Skeletal muscle cell (primary cell): ENCODE measurements at regions not wholly inside any gene's neighbourhood (a gene's known extent, or its start where the extent isn't known, plus 50 kb on each side); places are given as distances from the start of the nearest gene placed in this dataset.

Experiments used
- DNase-seq: peaks from one replicate; pipeline ENCODE4 v3.0.0-alpha.2; 2010; ENCODE audit warnings: low read depth
- H3K4me3 ChIP-seq: 2 replicates; pipeline ENCODE4 v1.5.1; 2011; ENCODE audit warnings: low read depth, mild to moderate bottlenecking, control low read depth, low read length, moderate library complexity

DNA sequence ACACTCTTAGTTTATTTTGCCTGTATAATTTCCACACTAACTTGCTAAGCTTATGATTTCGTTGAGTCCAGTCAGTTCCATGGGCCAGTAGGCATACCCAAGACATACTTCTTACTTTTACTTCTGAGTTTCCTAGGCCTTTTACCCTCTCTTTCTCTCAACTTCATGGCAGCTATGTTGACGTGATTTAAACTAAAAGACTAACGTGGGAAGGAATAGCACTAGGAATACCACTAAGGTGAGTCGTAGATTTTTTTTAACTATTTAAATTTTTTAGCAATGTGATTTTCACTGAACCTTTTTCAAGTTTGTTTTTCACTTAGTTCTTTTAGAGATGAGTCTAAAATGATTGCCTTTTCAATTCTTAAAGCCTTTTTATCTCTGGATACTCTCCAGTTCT lies 793.5 kb upstream of the NOVA1 start:
- H3K4me3 ChIP-seq, result no peak overlapping the region
- peak; percentile 19 for DNase-seq

DNA sequence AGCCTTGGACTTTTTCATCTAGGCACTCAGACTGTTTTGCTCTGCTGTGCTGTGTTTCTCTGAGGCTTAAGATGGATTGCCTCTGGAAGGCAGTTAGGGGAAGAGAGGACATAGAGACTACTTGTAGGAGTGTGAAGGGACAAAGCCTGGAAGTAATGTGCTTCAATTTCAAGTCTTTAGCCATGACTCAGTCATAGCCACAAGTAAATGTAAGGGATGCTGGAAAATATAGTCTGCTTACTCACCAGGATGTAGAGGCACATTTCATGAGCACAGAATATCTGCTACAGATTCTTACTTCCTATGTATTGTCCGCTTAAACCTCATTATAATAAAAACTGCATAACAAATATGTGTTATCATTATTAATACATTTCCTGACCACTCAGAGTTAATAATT lies 794.3 kb upstream of the NOVA1 start:
- DNase-seq, result peak; percentile 51

DNA sequence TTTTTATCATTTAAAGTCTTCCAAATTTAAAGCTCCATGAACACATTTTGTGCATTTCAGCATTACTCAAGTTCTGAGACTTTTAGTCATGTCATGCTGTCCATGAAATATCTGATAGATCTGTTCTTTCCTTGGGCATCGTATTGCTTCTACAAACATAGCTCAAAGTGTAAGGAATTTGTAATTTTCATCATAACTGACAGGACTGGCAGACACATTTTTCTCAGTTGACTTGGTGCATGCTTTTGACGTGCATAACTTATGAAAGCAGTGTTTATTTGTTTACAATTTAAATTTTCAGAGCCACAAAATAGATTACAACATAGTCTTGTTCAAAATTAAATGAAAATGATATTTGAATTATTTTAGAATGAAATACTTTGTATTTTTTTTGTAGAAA lies 812.1 kb upstream of the NOVA1 start:
- no peak overlapping the region for H3K4me3 ChIP-seq
- DNase-seq, result no peak

More for the DNA sequence above, 794.3 kb upstream of the NOVA1 start:
- no peak overlapping the region for H3K4me3 ChIP-seq

DNA sequence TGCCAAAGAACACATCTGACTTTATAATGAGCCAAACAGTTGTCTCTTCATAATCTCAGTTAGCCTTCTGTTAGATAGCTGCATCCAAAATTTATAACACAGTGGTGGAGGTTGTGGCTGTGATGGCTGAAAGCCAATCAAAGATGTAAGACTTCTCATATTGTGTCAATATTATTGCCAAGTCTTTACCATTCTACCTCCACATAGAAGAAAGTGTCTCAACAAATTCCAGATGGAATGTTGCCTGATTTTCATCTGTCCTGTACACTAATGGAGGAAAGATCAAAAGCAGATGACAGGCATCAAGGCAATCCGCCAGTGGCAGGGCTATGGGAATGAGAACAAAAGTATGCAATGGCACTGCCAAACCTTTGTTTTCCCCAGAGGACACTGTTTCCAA lies 813.1 kb upstream of the NOVA1 start:
- no peak overlapping the region for H3K4me3 ChIP-seq
- no peak for DNase-seq

DNA sequence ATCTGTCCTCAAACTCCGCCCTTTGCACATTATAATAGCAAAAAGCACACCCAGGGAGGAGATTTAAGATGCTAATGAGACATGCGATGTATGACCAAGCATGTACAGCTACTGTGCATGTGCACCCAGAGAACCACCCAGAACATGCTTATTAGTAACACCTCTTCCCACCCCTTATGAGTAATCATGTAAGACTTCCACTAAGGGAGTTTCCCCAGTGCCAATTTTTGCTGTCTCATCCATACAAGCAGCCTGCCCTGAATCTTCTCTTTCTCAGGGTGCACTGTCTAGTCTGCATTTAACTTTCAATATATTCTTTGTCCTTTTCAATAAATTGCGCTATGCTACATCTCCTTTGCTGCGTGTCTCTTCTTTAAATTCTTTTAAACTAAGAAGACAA lies 830.0 kb upstream of the NOVA1 start:
- H3K4me3 ChIP-seq, result no peak overlapping the region
- DNase-seq, result peak; percentile 59

DNA sequence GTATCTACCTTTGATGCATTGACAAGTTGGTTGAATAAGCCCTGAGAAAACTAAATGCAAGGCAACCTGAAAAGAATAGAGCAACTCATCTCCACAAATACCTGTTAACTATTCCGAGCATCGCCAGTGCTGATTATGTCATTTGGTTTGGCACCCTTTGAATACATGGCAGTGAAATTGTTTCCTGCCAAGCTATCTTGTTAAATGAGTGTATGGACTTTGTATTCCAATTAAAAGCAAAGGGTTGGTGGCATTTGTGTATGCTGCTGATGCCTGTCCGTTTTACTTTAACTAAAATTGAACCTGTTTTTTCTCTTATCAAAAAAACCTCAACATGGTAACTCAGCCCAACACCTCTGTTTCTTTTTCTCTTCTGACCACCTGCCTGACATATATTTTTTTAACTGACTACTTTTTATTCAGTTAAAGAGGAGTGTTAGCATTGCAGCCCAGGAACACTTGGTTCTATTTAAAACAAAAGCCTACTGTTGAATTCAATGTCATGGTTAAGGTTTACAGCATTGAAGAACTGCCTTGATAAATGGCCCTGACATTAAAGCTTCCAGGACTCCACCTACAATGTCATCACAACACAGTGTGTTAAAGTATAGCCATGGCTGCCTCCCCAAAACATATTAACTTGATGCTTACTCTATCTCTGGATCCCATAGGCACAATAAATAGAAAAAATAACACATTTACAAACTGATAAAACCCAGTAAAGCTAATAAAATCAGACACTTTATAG lies 838.3 kb upstream of the NOVA1 start:
- no peak overlapping the region for H3K4me3 ChIP-seq
- DNase-seq, result no peak

DNA sequence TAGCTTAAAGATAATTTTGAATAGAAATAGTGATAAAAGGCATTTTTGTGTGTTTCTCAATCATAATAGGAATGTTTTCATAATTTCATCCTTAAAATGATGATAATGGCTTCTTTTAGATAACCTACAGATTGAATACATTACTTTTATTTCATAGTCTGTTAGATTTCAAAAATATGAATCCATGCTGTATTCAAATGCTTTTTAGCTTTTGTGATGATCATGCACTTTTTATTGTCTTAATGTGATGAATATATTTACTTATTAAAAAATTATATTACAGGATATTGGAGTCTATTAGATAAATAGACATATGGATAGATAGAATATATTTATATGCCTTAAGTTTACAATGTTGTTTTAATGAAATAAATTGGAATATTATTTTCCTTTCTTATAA lies 886.8 kb upstream of the NOVA1 start:
- DNase-seq, result no peak
- no peak overlapping the region for H3K4me3 ChIP-seq

DNA sequence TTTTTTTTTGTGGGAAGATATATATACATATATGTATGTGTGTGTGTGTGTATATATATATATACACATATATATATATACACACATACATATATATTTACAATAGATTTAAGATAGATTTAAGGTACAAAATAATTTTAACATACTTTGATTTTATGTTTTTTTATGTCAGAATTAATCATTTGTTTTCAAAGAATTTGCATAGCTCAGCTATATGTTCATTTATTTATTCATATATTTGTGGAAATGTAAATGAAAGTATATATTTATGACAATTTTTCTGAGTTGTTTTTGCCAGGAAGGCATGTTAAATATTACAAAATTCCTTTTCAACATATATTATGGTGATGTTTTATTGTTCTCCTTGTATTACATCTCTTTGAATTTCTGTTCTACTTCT lies 887.4 kb upstream of the NOVA1 start:
- DNase-seq, result no peak
- no peak overlapping the region for H3K4me3 ChIP-seq

DNA sequence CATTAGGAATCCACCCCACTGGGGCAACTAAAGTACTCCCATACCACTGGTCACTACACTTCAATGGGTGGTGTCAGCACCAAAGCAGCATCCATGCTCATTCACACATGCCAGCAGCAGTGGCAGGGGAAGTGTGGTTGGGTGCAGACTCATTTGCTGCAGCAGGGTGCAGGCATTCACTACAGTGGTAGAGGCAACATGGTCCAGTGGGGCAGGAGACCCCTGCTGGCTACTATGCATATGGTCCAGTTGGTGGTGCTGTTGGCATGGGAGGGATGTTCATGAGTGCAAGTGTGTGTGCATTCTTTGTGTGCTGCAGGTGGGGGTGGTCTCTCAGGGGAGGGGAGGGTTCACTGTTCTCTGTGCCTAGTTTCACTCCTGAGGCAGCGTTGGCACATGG lies 908.4 kb upstream of the NOVA1 start:
- H3K4me3 ChIP-seq, result no peak overlapping the region
- DNase-seq, result no peak

DNA sequence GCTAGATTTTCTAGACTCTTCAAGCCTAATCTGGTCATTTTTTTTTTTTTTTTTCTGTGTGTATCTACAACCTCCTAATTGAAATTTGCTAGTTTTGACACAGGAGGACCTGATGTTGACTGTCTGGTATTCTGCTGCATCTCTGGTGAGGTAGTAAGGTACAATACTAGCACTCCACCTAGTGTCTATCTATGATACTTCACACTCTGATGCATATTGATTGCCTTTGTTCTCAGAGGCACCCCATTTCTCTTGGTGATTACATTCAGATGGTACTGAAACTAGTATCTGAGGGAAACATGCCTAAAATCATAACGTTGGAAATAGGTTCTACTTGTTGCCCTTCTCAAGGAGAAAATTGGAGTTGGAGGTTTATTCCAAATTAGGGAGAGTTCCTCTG lies 930.5 kb upstream of the NOVA1 start:
- no peak overlapping the region for H3K4me3 ChIP-seq
- DNase-seq, result peak; percentile 19

DNA sequence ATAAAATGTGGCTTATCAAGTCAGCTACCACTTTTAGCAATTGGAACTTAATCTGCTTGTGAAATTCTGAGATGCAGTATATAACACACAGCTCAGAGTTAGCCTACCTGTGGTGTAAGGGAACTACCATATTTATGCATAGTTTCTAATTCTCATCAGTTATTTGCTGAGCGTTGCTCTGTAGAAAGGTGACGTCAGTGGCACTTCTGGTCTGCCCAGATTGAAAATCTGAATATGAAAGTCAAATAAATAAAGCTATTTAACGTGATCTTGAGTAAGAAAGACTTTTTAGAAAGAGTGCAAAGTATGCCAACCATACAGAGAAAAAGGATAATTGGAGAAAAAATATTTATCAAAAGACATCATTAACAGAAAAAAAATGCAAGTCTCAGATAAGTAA lies 938.9 kb upstream of the NOVA1 start:
- no peak for DNase-seq
- H3K4me3 ChIP-seq, result no peak overlapping the region

DNA sequence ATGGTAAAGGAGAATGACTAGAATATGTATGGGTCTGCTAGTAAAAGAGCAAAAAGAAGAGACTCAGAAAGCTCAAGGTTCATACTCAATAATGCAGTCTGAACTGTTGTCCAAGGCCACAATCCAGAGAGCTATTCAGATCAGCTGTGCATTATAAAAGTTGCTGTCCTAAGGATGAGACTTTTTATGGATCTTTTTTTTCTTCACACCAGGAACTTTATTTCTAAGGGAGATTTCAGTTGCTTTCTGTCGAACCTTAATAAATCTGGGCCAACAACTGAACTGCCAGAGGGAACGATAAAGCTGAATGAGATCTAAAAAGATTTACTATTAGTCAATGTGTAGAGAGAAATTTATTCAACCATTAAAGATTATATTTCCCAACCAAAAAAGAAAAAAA lies 948.3 kb upstream of the NOVA1 start:
- no peak overlapping the region for H3K4me3 ChIP-seq

DNA sequence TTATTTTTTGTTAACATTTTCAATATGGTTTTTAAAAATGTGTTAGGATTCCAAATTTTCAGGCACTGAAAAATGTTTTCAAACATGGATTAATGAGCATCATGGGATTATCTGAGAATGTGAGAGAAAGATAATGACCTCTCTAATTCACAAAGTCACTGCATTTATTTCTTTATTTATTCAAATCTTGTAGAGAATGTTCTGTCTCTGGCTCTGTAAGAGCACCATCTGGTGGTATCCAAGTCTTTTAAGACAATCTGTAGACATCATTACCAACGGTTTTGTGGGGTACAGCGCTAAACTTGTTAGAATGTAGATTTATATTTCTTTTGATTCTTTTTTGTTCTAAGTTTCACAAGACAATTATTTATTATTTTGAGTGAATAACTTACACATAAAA lies 956.0 kb upstream of the NOVA1 start:
- no peak overlapping the region for H3K4me3 ChIP-seq
- no peak for DNase-seq

More for the DNA sequence above, 948.3 kb upstream of the NOVA1 start:
- no peak for DNase-seq

DNA sequence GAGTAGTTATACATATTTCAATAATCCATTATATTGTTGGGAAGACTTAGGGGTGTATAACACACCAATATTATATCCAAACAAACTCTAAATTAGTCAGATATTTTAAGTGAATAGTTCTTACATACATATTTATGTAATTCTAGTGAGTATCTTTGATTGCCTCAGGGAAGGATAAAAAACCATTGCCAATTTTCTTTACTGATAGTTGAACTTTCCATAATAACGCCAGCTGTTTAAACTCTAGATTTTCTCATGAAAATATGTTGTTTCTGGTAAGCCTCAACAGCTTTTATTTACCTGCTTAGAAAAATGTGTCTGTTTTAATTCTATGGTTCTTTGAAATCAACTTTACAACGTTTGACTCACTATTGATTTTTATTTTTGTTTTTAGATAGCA lies 959.6 kb upstream of the NOVA1 start:
- no peak overlapping the region for H3K4me3 ChIP-seq

DNA sequence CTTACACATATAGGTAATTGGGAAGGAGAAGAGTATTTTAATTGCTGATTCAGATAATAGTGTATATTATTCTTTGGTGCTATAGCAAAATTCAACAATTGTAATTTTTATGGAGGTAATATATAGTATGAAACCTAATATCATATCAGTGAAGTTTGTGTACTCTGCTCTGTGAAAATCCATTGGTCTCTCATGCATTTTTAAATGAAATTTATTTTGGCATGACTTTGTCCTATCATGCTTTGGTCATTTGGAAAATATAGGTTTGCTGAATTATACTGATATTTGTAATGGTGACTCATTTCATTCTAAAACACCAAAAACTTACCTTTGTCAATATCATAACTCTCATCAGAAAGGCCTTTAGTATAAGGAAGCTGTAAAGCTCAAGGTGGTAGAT lies 962.0 kb upstream of the NOVA1 start:
- DNase-seq, result no peak
- no peak overlapping the region for H3K4me3 ChIP-seq

More for the DNA sequence above, 959.6 kb upstream of the NOVA1 start:
- no peak for DNase-seq

DNA sequence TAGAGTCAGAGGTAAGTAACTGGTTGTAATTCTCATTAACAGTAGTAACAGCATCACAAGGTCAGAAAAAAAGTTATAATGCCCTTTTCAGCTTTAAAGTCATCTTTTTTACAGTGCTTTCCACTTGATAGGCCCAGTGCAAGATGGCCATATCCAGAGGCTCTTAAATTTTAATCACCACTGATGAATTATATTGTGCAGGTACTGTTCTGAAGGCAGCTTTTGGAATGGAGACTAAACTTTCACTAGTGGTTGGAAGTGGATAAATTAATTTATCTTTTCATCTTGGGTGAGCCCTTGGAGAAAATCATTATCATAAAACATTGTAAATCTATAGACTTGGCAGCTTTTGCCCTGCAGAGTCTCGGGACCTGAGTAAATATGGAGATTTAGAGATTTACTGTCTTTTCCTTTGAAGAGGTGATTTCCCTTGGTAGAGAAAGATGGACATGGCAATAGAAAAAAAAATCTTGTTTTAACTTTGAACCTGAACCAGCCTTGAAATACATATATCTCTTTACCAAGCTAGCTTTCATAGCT lies 969.1 kb upstream of the NOVA1 start:
- no peak for DNase-seq
- no peak overlapping the region for H3K4me3 ChIP-seq

DNA sequence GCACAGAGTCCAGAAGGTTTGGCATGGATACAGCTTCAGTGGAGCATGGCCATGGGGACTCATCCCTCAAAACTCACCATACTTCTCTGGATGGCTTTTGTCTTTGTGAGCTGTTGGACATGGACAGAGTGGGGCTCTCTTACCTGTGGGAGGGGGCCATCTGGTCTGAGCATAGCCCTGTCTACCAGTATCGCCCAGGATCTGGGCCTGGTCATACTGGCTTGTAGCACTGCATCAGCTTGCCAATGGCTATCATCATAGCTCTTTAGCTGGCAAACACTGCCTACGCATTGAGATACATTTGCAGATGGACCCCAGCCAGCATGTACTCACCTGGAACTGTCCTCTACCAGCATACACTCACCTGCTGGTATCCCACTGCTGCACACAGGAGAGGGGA lies 975.2 kb upstream of the NOVA1 start:
- no peak for DNase-seq
- H3K4me3 ChIP-seq, result no peak overlapping the region

DNA sequence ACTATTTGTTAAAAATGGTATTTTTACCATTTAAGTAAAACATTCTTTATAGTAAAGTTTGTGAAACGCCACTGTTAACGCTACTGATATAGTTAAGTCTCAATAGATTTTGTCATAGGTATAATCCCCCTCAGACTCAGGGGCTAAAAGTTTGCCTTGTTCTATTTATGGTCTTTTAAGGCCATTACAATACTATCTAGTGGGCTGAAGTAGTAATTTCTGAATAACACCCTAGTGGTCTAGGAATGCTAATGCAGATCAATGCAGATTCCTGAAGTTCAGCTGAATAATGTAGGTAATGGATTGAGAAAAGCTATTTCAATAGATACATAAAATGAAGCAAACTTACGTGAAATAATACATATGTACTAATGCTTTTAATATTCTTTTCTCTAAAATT lies 989.3 kb upstream of the NOVA1 start:
- H3K4me3 ChIP-seq, result no peak overlapping the region
- no peak for DNase-seq

DNA sequence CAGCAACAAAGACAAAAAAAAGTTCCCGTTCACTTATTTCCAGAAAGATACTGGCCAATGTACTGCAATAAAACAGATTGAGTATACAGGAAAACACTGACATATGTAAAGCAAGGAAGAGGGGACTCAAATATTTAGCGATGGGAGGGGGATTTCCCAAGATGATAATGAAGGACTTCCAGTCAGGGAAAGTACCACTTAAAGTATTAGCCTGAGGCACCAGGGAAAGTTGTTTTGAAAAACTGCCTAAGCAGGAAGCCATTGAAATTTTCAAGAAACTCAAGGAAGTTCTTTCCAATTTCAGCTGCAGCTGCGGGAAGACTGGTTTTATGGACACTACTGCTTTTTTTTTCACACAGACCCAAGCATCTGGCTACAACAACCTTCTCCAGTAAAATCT lies 1007.4 kb upstream of the NOVA1 start:
- H3K4me3 ChIP-seq, result no peak overlapping the region
- DNase-seq, result no peak

DNA sequence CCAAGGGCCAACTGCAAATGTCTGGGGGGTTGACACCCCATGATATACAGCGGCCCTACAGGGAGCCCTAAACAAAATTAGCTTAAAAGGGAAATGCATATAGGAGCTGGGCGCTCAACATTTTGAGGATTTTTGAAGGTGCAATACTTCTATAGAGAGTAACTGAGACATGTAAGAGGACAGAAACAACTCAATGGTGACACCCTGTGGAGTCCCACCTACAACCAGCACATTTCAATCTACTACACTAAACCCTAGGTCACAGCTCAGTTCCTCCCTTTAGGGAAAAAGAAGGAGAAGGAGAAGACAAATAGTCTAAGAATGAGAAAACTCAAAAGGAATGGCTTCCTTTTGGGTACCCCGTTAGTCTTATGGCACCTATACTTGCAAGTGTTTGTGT lies 1010.5 kb upstream of the NOVA1 start:
- H3K4me3 ChIP-seq, result no peak overlapping the region
- DNase-seq, result no peak

DNA sequence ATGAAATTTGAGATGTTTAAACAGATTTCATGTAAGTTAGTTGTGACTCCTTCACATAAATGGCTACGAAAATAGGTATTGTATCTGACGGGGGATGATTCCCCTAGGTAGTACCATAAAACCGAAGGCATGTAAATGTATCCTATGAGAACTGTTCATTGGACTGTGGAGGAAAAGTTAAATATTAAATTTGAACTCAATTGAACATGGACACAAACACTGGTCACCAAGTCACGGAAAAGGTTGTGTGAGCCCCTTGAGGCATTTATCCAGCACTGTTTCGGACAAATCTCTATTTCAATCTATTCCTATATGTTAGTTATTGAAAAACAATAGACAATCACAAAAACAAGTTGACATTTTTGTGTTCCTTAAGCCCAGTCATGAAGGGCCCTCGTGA lies 1014.3 kb upstream of the NOVA1 start:
- no peak for DNase-seq
- H3K4me3 ChIP-seq, result no peak overlapping the region

DNA sequence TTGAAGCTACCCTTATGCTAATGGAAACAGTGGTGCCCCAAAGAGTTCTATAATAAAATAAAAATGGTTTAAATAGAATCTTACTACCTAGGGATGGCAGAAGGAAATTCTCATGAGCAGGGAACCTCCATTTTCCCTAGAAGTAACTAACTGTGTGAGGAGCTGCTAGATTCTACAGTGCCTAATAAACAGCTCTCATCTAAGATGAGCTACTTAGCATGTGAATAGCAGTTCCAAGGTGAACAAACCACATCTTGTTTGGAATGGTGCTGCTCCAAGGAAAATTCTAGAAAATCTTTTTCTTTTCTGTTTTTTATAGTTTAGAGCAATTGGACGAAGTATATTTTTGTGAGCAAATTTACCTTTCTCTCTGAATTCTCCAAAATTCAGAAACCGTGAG lies 1015.3 kb upstream of the NOVA1 start:
- no peak overlapping the region for H3K4me3 ChIP-seq
- no peak for DNase-seq
